Left hindlimb (tissue), 1 donor: ENCODE measurements at regions not wholly inside any gene's neighbourhood (a gene's known extent, or its start where the extent isn't known, plus 50 kb on each side); places are given as distances from the start of the nearest gene placed in this dataset.

Experiments used
- DNase-seq: peaks from one replicate; pipeline ENCODE4 v3.0.0-alpha.2; 2018

GRCh38 chr3:105923140-105923539 is 54.3 kb upstream of the CBLB start:
- no peak for DNase-seq

- no peak for DNase-seq
These were observed 58.9 kb upstream of the CBLB start for GRCh38 chr3:105927741-105928140.

GRCh38 chr3:105930733-105931132 is 61.9 kb upstream of the CBLB start:
- no peak for DNase-seq

- DNase-seq: no peak
These were observed 62.7 kb upstream of the CBLB start for GRCh38 chr3:105931500-105931899.

GRCh38 chr3:105933871-105934270 is 65.1 kb upstream of the CBLB start:
- no peak for DNase-seq

- DNase-seq: peak; percentile 79
These were observed 69.3 kb upstream of the CBLB start for GRCh38 chr3:105938101-105938500.

GRCh38 chr3:105938806-105939205 is 70.0 kb upstream of the CBLB start:
- DNase-seq: no peak

GRCh38 chr3:105944276-105944675 is 75.5 kb upstream of the CBLB start:
- DNase-seq: no peak

- DNase-seq: no peak
These were observed 75.9 kb upstream of the CBLB start for GRCh38 chr3:105944721-105945120.

- DNase-seq: no peak
These were observed 79.3 kb upstream of the CBLB start for GRCh38 chr3:105948101-105948500.

- DNase-seq: peak; percentile 36
These were observed 82.2 kb upstream of the CBLB start for GRCh38 chr3:105950881-105951600.

- no peak for DNase-seq
These were observed 85.0 kb upstream of the CBLB start for GRCh38 chr3:105953831-105954230.

GRCh38 chr3:105956306-105956705 is 87.5 kb upstream of the CBLB start:
- no peak for DNase-seq

- DNase-seq: no peak
These were observed 88.9 kb upstream of the CBLB start for GRCh38 chr3:105957722-105958121.

GRCh38 chr3:105958237-105959000 is 89.6 kb upstream of the CBLB start:
- no peak for DNase-seq

GRCh38 chr3:105959851-105960250 is 91.0 kb upstream of the CBLB start:
- no peak for DNase-seq

GRCh38 chr3:105960381-105960780 is 91.6 kb upstream of the CBLB start:
- no peak for DNase-seq

GRCh38 chr3:105963161-105963560 is 94.3 kb upstream of the CBLB start:
- DNase-seq: no peak

GRCh38 chr3:105965384-105965783 is 96.6 kb upstream of the CBLB start:
- DNase-seq: peak; percentile 31

GRCh38 chr3:105967117-105967516 is 98.3 kb upstream of the CBLB start:
- DNase-seq: no peak

- DNase-seq: no peak
These were observed 101.5 kb upstream of the CBLB start for GRCh38 chr3:105970283-105970682.

GRCh38 chr3:105972069-105972468 is 103.3 kb upstream of the CBLB start:
- no peak for DNase-seq

GRCh38 chr3:105974381-105974780 is 105.6 kb upstream of the CBLB start:
- DNase-seq: no peak

GRCh38 chr3:105976196-105976595 is 107.4 kb upstream of the CBLB start:
- DNase-seq: no peak

GRCh38 chr3:105979961-105980360 is 111.1 kb upstream of the CBLB start:
- DNase-seq: no peak
